Glutamatergic neuron (in vitro differentiated cells): ENCODE measurements at regions not wholly inside any gene's neighbourhood (a gene's known extent, or its start where the extent isn't known, plus 50 kb on each side); places are given as distances from the start of the nearest gene placed in this dataset.
A peak's percentile ranks its signal among the peaks of the same experiment; 100 is the strongest.
"Not testable (repeated sequence)": the region's sequence is repeated elsewhere in the genome, so short reads cannot be mapped to it uniquely, and the experiment has no call there.

Source experiments
- DNase-seq: peaks from one replicate; pipeline ENCODE4 v3.0.0; 2022
- H3K27ac Mint-ChIP-seq: one replicate; pipeline ENCODE4 v1.8.0; 2020; ENCODE audit warnings: mild to moderate bottlenecking, mixed read lengths, inconsistent platforms; ENCODE audit not compliant: unreplicated experiment
- H3K27me3 Mint-ChIP-seq: one replicate; pipeline ENCODE4 v1.8.0; 2020; ENCODE audit warnings: mild to moderate bottlenecking, moderate library complexity, mixed read lengths, inconsistent platforms; ENCODE audit not compliant: unreplicated experiment
- H3K36me3 Mint-ChIP-seq: one replicate; pipeline ENCODE4 v1.8.0; 2020; ENCODE audit warnings: mild to moderate bottlenecking, mixed read lengths, inconsistent platforms; ENCODE audit not compliant: unreplicated experiment
- H3K4me1 Mint-ChIP-seq: one replicate; pipeline ENCODE4 v1.8.0; 2020; ENCODE audit warnings: mild to moderate bottlenecking, low read depth, mixed read lengths, inconsistent platforms; ENCODE audit not compliant: unreplicated experiment
- H3K4me3 Mint-ChIP-seq: one replicate; pipeline ENCODE4 v1.8.0; 2020; ENCODE audit warnings: mild to moderate bottlenecking, mixed read lengths, inconsistent platforms; ENCODE audit not compliant: unreplicated experiment
- H3K9me3 Mint-ChIP-seq: one replicate; pipeline ENCODE4 v1.8.0; 2020; ENCODE audit warnings: mild to moderate bottlenecking, moderate library complexity, mixed read lengths, inconsistent platforms; ENCODE audit not compliant: unreplicated experiment
- CTCF ChIP-seq: fragments of 200-600 bp; sonication (generic); IDR thresholded peaks from one replicate; pipeline ENCODE4 v1.5.0; 2021; ENCODE audit not compliant: partially characterized antibody, unreplicated experiment

GRCh38 chr19:21611659-21612402, 106.4 kb downstream of the ZNF429 start:
- no peaks in the 10 kb centered on the region for H3K4me1 Mint-ChIP-seq
- peaks cover 6% of the 10 kb centered on the region for H3K9me3 Mint-ChIP-seq
- H3K36me3 Mint-ChIP-seq = peaks cover 10% of the 10 kb centered on the region
- H3K4me3 Mint-ChIP-seq = no peak overlapping the region
- peaks cover 1% of the 10 kb centered on the region for H3K27me3 Mint-ChIP-seq
- no peak for DNase-seq
- no peak for TF ChIP-seq CTCF
- H3K27ac Mint-ChIP-seq = no peak overlapping the region

GRCh38 chr19:21610787-21611186, 105.4 kb downstream of the ZNF429 start:
- no peak for DNase-seq
- Mint-ChIP-seq H3K4me1 (peaks cover 4% of the 10 kb centered on the region), H3K36me3 (peaks cover 10% of the 10 kb centered on the region), H3K27me3 (peaks cover 1% of the 10 kb centered on the region), H3K4me3 (no peak overlapping the region), H3K27ac (no peak overlapping the region), H3K9me3 (peaks cover 6% of the 10 kb centered on the region)
- TF ChIP-seq CTCF = no peak

GRCh38 chr19:21610341-21610740, 104.9 kb downstream of the ZNF429 start:
- peaks cover 10% of the 10 kb centered on the region for H3K36me3 Mint-ChIP-seq
- H3K27ac Mint-ChIP-seq = no peak overlapping the region
- TF ChIP-seq CTCF = no peak
- peaks cover 5% of the 10 kb centered on the region for H3K4me1 Mint-ChIP-seq
- DNase-seq = no peak
- H3K4me3 Mint-ChIP-seq = no peak overlapping the region
- peaks cover 4% of the 10 kb centered on the region for H3K9me3 Mint-ChIP-seq
- peaks cover 2% of the 10 kb centered on the region for H3K27me3 Mint-ChIP-seq

GRCh38 chr19:21608571-21608970, 103.2 kb downstream of the ZNF429 start:
- H3K27me3 Mint-ChIP-seq = peaks cover 5% of the 10 kb centered on the region
- DNase-seq = no peak
- peaks cover 4% of the 10 kb centered on the region for H3K9me3 Mint-ChIP-seq
- no peak overlapping the region for H3K27ac Mint-ChIP-seq
- peaks cover 19% of the 10 kb centered on the region for H3K4me1 Mint-ChIP-seq
- no peak for TF ChIP-seq CTCF
- H3K36me3 Mint-ChIP-seq = peaks cover 7% of the 10 kb centered on the region
- no peak overlapping the region for H3K4me3 Mint-ChIP-seq

- Mint-ChIP-seq H3K27me3 (peaks cover 5% of the 10 kb centered on the region), H3K27ac (peak overlapping the region; percentile 66), H3K4me3 (no peak overlapping the region), H3K36me3 (peaks cover 7% of the 10 kb centered on the region), H3K9me3 (peaks cover 5% of the 10 kb centered on the region), H3K4me1 (peaks cover 22% of the 10 kb centered on the region)
- no peak for TF ChIP-seq CTCF
- DNase-seq = no peak
Measured at GRCh38 chr19:21607449-21607848, 102.0 kb downstream of the ZNF429 start.

- H3K36me3 Mint-ChIP-seq, H3K4me3 Mint-ChIP-seq, H3K9me3 Mint-ChIP-seq, DNase-seq, H3K27ac Mint-ChIP-seq, H3K27me3 Mint-ChIP-seq: not testable (repeated sequence)
- H3K4me1 Mint-ChIP-seq = peaks cover 22% of the 10 kb centered on the region
Measured at GRCh38 chr19:21607011-21607410, 101.6 kb downstream of the ZNF429 start.

GRCh38 chr19:21606326-21606725, 100.9 kb downstream of the ZNF429 start:
- Mint-ChIP-seq H3K4me1 (peaks cover 22% of the 10 kb centered on the region), H3K27ac (peak overlapping the region; percentile 62)
- H3K9me3 Mint-ChIP-seq, H3K36me3 Mint-ChIP-seq, DNase-seq, H3K4me3 Mint-ChIP-seq, H3K27me3 Mint-ChIP-seq: not testable (repeated sequence)
